Fibroblast of villous mesenchyme (primary cell): ENCODE measurements at regions not wholly inside any gene's neighbourhood (a gene's known extent, or its start where the extent isn't known, plus 50 kb on each side); places are given as distances from the start of the nearest gene placed in this dataset.
"Not testable (repeated sequence)": the region's sequence is repeated elsewhere in the genome, so short reads cannot be mapped to it uniquely, and the experiment has no call there.

Source experiments
- DNase-seq: peaks from one replicate; pipeline ENCODE4 v3.0.0-alpha.2; 2010; ENCODE audit warnings: low read depth
- H3K4me3 ChIP-seq: 2 replicates; pipeline ENCODE4 v1.5.1; 2011; ENCODE audit warnings: low read depth, mild to moderate bottlenecking, low read length
- CTCF ChIP-seq: IDR thresholded peaks from 2 replicates; pipeline ENCODE4 v1.5.1; 2012; ENCODE audit warnings: low read depth, mild to moderate bottlenecking, low read length; ENCODE audit not compliant: insufficient read depth

DNA sequence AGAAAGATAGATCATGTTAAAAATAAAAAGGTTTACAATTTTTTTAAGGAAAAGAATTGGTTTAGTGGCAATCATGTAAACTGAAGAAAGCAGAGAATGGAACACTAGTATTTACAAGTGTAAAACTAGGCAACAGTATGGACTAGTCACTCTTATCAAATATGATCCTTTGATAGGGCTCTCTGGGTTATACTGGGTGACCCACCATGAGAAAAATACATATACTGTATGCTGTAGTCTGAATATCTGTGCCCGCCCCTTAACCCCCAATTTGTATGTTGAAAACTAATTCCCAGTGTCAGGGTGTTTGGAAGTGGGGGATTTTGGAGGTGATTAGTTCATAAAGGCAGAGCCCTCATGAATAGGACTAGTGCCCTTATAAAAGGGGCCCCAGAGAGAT lies 236.8 kb upstream of the TARS1 start:
- H3K4me3 ChIP-seq, result no peak overlapping the region
- no peak for TF ChIP-seq CTCF
- DNase-seq, result no peak

- H3K4me3 ChIP-seq, result no peak overlapping the region
- DNase-seq, result no peak
- no peak for TF ChIP-seq CTCF
These were observed 235.7 kb upstream of the TARS1 start for GRCh38 chr5:33205079-33205478.

DNA sequence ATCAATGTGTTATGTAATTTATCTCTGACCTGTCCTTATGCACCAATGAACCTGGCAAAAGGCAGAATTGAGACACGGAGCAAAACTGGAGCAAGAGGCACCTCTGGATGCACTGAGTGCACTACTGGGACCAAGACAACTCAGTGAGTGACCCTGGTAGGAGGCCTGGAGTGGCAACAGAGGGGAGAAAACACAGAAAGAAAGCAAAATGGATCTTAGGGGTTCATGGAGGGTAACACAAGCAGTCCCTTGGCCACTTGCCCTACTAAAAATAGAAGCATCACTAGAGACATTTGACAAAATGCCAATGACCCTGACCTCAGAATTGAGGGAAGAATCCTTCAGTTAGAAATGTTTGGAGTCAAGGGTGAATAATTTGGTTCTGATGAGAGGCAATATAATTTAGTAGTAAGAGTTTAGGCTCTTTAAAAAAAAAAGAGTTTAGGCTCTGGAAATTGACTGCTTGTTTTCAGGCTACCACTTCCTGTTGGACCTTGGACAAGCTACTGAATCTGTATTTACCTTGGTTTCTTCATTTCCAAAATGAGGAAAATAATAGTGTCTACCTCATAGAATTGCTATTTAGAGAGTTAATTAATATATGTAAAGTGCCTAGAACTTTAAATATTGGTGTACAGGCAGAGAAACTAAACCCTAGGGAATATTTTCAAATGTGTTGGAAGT lies 234.9 kb upstream of the TARS1 start:
- no peak overlapping the region for H3K4me3 ChIP-seq
- no peak for DNase-seq
- TF ChIP-seq CTCF, result no peak

GRCh38 chr5:33206962-33207506 lies 233.7 kb upstream of the TARS1 start:
- no peak for TF ChIP-seq CTCF
- no peak overlapping the region for H3K4me3 ChIP-seq
- DNase-seq, result no peak

GRCh38 chr5:33209252-33209651 lies 231.5 kb upstream of the TARS1 start:
- TF ChIP-seq CTCF, result no peak
- DNase-seq, result no peak
- no peak overlapping the region for H3K4me3 ChIP-seq

DNA sequence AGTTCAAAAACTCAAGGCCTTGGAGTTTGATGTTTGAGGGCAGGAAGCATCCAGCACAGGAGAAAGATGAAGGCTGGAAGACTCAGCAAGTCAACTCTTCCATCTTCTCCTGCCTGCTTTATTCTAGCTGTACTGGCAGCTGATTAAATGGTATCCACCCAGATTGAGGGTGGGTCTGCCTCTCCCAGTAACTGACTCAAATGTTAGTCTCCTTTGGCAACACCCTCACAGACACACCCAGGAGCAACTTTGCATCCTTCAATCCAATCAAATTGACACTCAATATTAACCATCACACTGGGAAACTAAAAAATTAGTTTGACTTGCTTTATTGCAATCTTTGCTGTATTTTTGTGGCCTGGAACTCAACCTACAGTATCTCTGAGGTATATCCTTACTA lies 230.5 kb upstream of the TARS1 start:
- H3K4me3 ChIP-seq, DNase-seq: not testable (repeated sequence)

- DNase-seq, result no peak
- H3K4me3 ChIP-seq, result no peak overlapping the region
- no peak for TF ChIP-seq CTCF
These were observed 229.8 kb upstream of the TARS1 start for GRCh38 chr5:33210978-33211377.
